Heart left ventricle (tissue), 16 donors: ENCODE measurements at regions not wholly inside any gene's neighbourhood (a gene's known extent, or its start where the extent isn't known, plus 50 kb on each side); places are given as distances from the start of the nearest gene placed in this dataset.

Experiments
- ATAC-seq, 4 donors: fragments of 200-7000 bp; cut with Tn5 transposase; one replicate each; pipeline ENCODE4 v1.9.1; 2020 to 2022; ENCODE audit warnings: moderate library complexity in 4 of 4, mild to moderate bottlenecking in 3 of 4, moderate number of reproducible peaks in 1 of 4
- DNase-seq, 5 donors: peaks; one replicate each; pipeline ENCODE4 v3.0.0-alpha.2; 2020
- H3K27ac ChIP-seq, 12 donors: fragments of 200-600 bp; sonication (generic) in 4 of 12; one replicate each; pipeline versions ENCODE4 v1.5.0 to v1.8.0; 2016 to 2022; ENCODE audit warnings: mild to moderate bottlenecking in 2 of 12
- H3K27me3 ChIP-seq, 9 donors: fragments of 200-600 bp; sonication (generic) in 2 of 9; one replicate each; pipeline versions ENCODE4 v1.5.1 to v1.8.0; 2016 to 2022; ENCODE audit warnings: mild to moderate bottlenecking in 3 of 9
- H3K36me3 ChIP-seq, 9 donors: fragments of 200-600 bp; sonication (generic) in 2 of 9; one replicate each; pipeline versions ENCODE4 v1.5.0 to v1.8.0; 2018 to 2022; ENCODE audit warnings: mild to moderate bottlenecking in 2 of 9
- H3K4me1 ChIP-seq, 12 donors: fragments of 200-600 bp; sonication (generic) in 4 of 12; one replicate each; pipeline versions ENCODE4 v1.5.0 to v1.8.0; 2016 to 2022; ENCODE audit warnings: mild to moderate bottlenecking in 3 of 12
- H3K4me3 ChIP-seq, 12 donors: fragments of 200-600 bp; sonication (generic) in 4 of 12; one replicate each; pipeline versions ENCODE4 v1.5.0 to v1.8.0; 2017 to 2022; ENCODE audit warnings: mild to moderate bottlenecking in 9 of 12, moderate library complexity in 4 of 12
- H3K9me3 ChIP-seq, 12 donors: fragments of 200-600 bp; sonication (generic) in 4 of 12; one replicate each; pipeline versions ENCODE4 v1.5.0 to v1.8.0; 2016 to 2022; ENCODE audit warnings: mild to moderate bottlenecking in 1 of 12
- POLR2A ChIP-seq, 2 donors: fragments of 450-650 bp; IDR thresholded peaks; one replicate each; pipeline ENCODE4 v1.6.1; 2017; ENCODE audit warnings: antibody characterized with exemption in 2 of 2, mild to moderate bottlenecking in 2 of 2, moderate library complexity in 2 of 2
- WGBS, 4 donors: extraction: QIAGEN DNeasy Blood & Tissue Kit in 2 of 4; methylation state at CpG; one replicate each; pipeline versions ENCODE4 v1.1.5 to v1.1.7; 2013 to 2018; 5-methylcytosine and 5-hydroxymethylcytosine counted together
- intact Hi-C, 10 donors: fragments of 100-400 bp; cut with DNase I; formaldehyde crosslinking; loops; one replicate each; pipeline versions ENCODE4 v1.11.1 to v1.14.2; 2022
- TF ChIP-seq, protein P1 (sequence below), 12 donors: fragments of 200-600 bp; sonication (generic) in 4 of 12; IDR thresholded peaks; one replicate each; pipeline versions ENCODE4 v1.5.0 to v1.8.0; 2018 to 2022; ENCODE audit warnings: antibody characterized with exemption in 12 of 12, mild to moderate bottlenecking in 5 of 12
- donor health status: ischemic (EF 13 %, LVEDD 7.1; RV severe dilation, severe dysfunction).
- donor health status: healthy with polysubstance abuse.
- donor health status: DM: no; HTN: yes; CAD: no.
- donor health status: DM: no; HTN: no; CAD: no.
- donor health status: ischemic (EF 25% LVEDD 6.9; RV normal size, moderate dysfunction).
- donor health status: ischemic (EF 25% LVEDD 5.7; RV mildly dilated, moderate dysfunction).
- donor health status: healthy.
- donor health status: DM: yes; HTN: yes; CAD: no.
- donor health status: ischemic (EF 35%, LVEDD 5.7; RV mildly dilated, moderate dysfunction).
- donor health status: nonischemic (EF 11% LVEDD 7.7; RV severe dilation, severe dysfunction).
- donor health status: DM: yes; HTN: yes; CAD: no.
- donor health status: PGD.
- donor health status: ischemic (EF 29% LVEDD 5.4; RV normal size, mild dysfunction).
- donor health status: nonischemic (EF 23%, LVEDD 6.1; RV moderate dilation, normal function).

GRCh38 chr1:105793536-105794146 lies 1262.8 kb upstream of the PRMT6 start:
- ATAC-seq = no peak
- no peaks in the 10 kb centered on the region for H3K27me3 ChIP-seq
- DNase-seq = no peak

DNA sequence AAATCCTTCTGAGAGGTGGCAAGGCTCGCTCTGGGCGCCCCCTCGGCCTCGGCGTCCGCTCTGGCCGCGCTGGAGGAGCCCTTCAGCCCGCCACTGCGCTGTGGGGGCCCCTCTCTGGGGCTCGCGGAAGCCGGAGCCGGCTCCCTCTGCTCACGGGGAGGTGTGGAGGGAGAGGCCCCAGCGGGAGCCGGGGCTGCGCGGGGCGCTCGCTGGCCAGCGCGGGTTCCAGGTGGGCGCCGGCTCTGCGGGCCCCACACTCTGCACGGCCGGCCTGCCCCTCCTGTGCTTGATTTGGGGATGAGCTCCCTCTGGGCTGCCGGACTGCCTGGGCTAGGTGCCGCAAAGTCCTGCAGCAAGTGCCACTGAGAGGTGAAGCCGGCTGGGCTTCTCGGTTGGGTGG lies 1260.7 kb upstream of the PRMT6 start:
- 82 to 93% (median 92%) methylated on average over 21 to 32 of the region's 32 CpGs for WGBS, 4 donors

More at GRCh38 chr1:105793536-105794146, 1262.8 kb upstream of the PRMT6 start:
- Histone ChIP-seq H3K4me1 (no peaks in the 10 kb centered on the region), H3K36me3 (no peaks in the 10 kb centered on the region), H3K27ac (no peak overlapping the region), H3K4me3 (no peak overlapping the region), H3K9me3 (no peaks in the 10 kb centered on the region)
- WGBS, 4 donors = 89 to 94% (median 93%) methylated on average over 1 of the region's 1 CpG
- intact Hi-C loops = loop anchor here in 3 of 10 donors (10.0 kb wide), 1 partner anchor 1009 kb away; no protein-coding TSS in a partner anchor
- TF ChIP-seq, protein P1, sequence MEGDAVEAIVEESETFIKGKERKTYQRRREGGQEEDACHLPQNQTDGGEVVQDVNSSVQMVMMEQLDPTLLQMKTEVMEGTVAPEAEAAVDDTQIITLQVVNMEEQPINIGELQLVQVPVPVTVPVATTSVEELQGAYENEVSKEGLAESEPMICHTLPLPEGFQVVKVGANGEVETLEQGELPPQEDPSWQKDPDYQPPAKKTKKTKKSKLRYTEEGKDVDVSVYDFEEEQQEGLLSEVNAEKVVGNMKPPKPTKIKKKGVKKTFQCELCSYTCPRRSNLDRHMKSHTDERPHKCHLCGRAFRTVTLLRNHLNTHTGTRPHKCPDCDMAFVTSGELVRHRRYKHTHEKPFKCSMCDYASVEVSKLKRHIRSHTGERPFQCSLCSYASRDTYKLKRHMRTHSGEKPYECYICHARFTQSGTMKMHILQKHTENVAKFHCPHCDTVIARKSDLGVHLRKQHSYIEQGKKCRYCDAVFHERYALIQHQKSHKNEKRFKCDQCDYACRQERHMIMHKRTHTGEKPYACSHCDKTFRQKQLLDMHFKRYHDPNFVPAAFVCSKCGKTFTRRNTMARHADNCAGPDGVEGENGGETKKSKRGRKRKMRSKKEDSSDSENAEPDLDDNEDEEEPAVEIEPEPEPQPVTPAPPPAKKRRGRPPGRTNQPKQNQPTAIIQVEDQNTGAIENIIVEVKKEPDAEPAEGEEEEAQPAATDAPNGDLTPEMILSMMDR (IDR thresholded peaks at IDR 0.05) = peak in 7 of 12 donors; percentile 4 to 36 (median 24)
- no peak for TF ChIP-seq POLR2A (IDR thresholded peaks at IDR 0.05)

GRCh38 chr1:105830571-105831146 lies 1225.8 kb upstream of the PRMT6 start:
- 45 to 53% (median 47%) methylated on average over 3 of the region's 3 CpGs for WGBS, 4 donors
- no peak for ATAC-seq

More for the DNA sequence above, 1260.7 kb upstream of the PRMT6 start:
- H3K36me3 ChIP-seq = no peaks in the 10 kb centered on the region
- H3K4me1 ChIP-seq = no peaks in the 10 kb centered on the region
- no peak for ATAC-seq
- DNase-seq = peak in 1 of 5 donors; percentile 46
- intact Hi-C loops = loop anchor here in 3 of 10 donors (10.0 kb wide), 1 partner anchor 1011 kb away; no protein-coding TSS in a partner anchor
- no peak overlapping the region for H3K27ac ChIP-seq
- H3K4me3 ChIP-seq = no peak overlapping the region
- TF ChIP-seq, protein P1 (IDR thresholded peaks at IDR 0.05) = no peak
- TF ChIP-seq POLR2A (IDR thresholded peaks at IDR 0.05) = no peak
- no peaks in the 10 kb centered on the region for H3K9me3 ChIP-seq
- no peaks in the 10 kb centered on the region for H3K27me3 ChIP-seq

GRCh38 chr1:105838071-105838470 lies 1218.4 kb upstream of the PRMT6 start:
- Histone ChIP-seq H3K36me3 (no peaks in the 10 kb centered on the region), H3K4me1 (no peaks in the 10 kb centered on the region), H3K27me3 (no peaks in the 10 kb centered on the region), H3K9me3 (peaks cover 0 to 3% (median 0%) of the 10 kb centered on the region in 12 donors), H3K4me3 (no peak overlapping the region), H3K27ac (no peak overlapping the region)
- ATAC-seq = no peak
- TF ChIP-seq, protein P1 (IDR thresholded peaks at IDR 0.05) = no peak
- intact Hi-C loops = no loop called here
- DNase-seq = no peak

More at GRCh38 chr1:105830571-105831146, 1225.8 kb upstream of the PRMT6 start:
- no peaks in the 10 kb centered on the region for H3K36me3 ChIP-seq
- intact Hi-C loops = no loop called here
- H3K9me3 ChIP-seq = peaks cover 0 to 17% (median 0%) of the 10 kb centered on the region in 12 donors
- no peaks in the 10 kb centered on the region for H3K4me1 ChIP-seq
- no peaks in the 10 kb centered on the region for H3K27me3 ChIP-seq
- H3K4me3 ChIP-seq = no peak overlapping the region
- TF ChIP-seq, protein P1 (IDR thresholded peaks at IDR 0.05) = no peak
- TF ChIP-seq POLR2A (IDR thresholded peaks at IDR 0.05) = no peak
- no peak for DNase-seq
- H3K27ac ChIP-seq = no peak overlapping the region
